ENCODE measurements at regions not wholly inside any gene's neighbourhood (a gene's known extent, or its start where the extent isn't known, plus 50 kb on each side); places are given as distances from the start of the nearest gene placed in this dataset.

- no peaks in the 10 kb centered on the region for H3K79me2 ChIP-seq (ENCODE audit: insufficient read depth, low read length)
Measured at GRCh38 chr1:95451904-95452303, 217.9 kb downstream of the RWDD3 start.

DNA sequence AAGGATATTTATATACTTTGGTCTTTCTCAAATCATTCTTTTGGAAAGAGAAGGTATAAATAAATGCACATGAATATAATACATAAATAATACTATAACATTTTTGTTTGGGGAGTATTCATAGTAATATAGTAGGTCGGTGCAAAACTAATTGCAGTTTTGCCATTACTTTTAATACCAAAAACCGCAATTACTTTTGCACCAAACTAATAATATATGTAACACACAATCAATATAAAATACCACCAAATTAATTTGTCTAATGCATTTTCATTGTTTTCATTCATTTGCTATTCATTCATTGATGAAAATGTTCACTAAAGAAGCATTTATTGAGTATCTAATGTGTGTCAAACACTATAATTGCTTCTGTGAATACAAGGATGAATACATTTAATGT lies 219.0 kb downstream of the RWDD3 start:
- no peaks in the 10 kb centered on the region for H4K20me1 ChIP-seq (ENCODE audit: low read depth, low read length)
- no peaks in the 10 kb centered on the region for H3K36me3 ChIP-seq (ENCODE audit: low read length)
- no peak overlapping the region for H2AFZ ChIP-seq (ENCODE audit: low read depth, low read length, severe bottlenecking)
- no peaks in the 10 kb centered on the region for H3K9me3 ChIP-seq (ENCODE audit: insufficient read depth, low read length)
- no peaks in the 10 kb centered on the region for H3K27me3 ChIP-seq (ENCODE audit: low read length)
- H3F3A ChIP-seq (ENCODE audit: insufficient read depth): no peaks in the 10 kb centered on the region
- no peak overlapping the region for H3K4me2 ChIP-seq (ENCODE audit: low read depth, low read length, poor library complexity, severe bottlenecking)
- H3K9ac ChIP-seq (ENCODE audit: low read length): no peak overlapping the region
- no peak overlapping the region for H3K27ac ChIP-seq (ENCODE audit: low read depth, low read length)
- no peak for TF ChIP-seq CTCF (IDR thresholded peaks at IDR 0.05; ENCODE audit: insufficient read depth, low read length, poor library complexity, severe bottlenecking)
- no peak for TF ChIP-seq EZH2phosphoT487 (conservative IDR thresholded peaks at IDR 0.05; ENCODE audit: low read length)
- no peaks in the 10 kb centered on the region for H3K9me2 ChIP-seq (replicated peaks; ENCODE audit: insufficient read depth, low read length)
- no peak overlapping the region for H3K4me3 ChIP-seq (ENCODE audit: insufficient read depth, low read length, poor library complexity, severe bottlenecking)
- no peaks in the 10 kb centered on the region for H3K79me2 ChIP-seq (ENCODE audit: insufficient read depth, low read length)

More at GRCh38 chr1:95451904-95452303, 217.9 kb downstream of the RWDD3 start:
- H3K9ac ChIP-seq (ENCODE audit: low read length): no peak overlapping the region
- H3K36me3 ChIP-seq (ENCODE audit: low read length): no peaks in the 10 kb centered on the region
- no peak overlapping the region for H3K4me3 ChIP-seq (ENCODE audit: insufficient read depth, low read length, poor library complexity, severe bottlenecking)
- no peaks in the 10 kb centered on the region for H4K20me1 ChIP-seq (ENCODE audit: low read depth, low read length)
- H3K27ac ChIP-seq (ENCODE audit: low read depth, low read length): no peak overlapping the region
- no peaks in the 10 kb centered on the region for H3K9me2 ChIP-seq (replicated peaks; ENCODE audit: insufficient read depth, low read length)
- no peaks in the 10 kb centered on the region for H3K9me3 ChIP-seq (ENCODE audit: insufficient read depth, low read length)
- no peak for TF ChIP-seq CTCF (IDR thresholded peaks at IDR 0.05; ENCODE audit: insufficient read depth, low read length, poor library complexity, severe bottlenecking)
- no peak for TF ChIP-seq EZH2phosphoT487 (conservative IDR thresholded peaks at IDR 0.05; ENCODE audit: low read length)
- no peaks in the 10 kb centered on the region for H3K27me3 ChIP-seq (ENCODE audit: low read length)
- no peak overlapping the region for H2AFZ ChIP-seq (ENCODE audit: low read depth, low read length, severe bottlenecking)
- no peak overlapping the region for H3K4me2 ChIP-seq (ENCODE audit: low read depth, low read length, poor library complexity, severe bottlenecking)
- H3F3A ChIP-seq (ENCODE audit: insufficient read depth): no peaks in the 10 kb centered on the region

- H3K36me3 ChIP-seq (ENCODE audit: low read length): no peaks in the 10 kb centered on the region
- no peak overlapping the region for H2AFZ ChIP-seq (ENCODE audit: low read depth, low read length, severe bottlenecking)
- TF ChIP-seq EZH2phosphoT487 (conservative IDR thresholded peaks at IDR 0.05; ENCODE audit: low read length): no peak
- no peak for TF ChIP-seq CTCF (IDR thresholded peaks at IDR 0.05; ENCODE audit: insufficient read depth, low read length, poor library complexity, severe bottlenecking)
- no peak overlapping the region for H3K4me3 ChIP-seq (ENCODE audit: insufficient read depth, low read length, poor library complexity, severe bottlenecking)
- no peak overlapping the region for H3K27ac ChIP-seq (ENCODE audit: low read depth, low read length)
- H3K9me2 ChIP-seq (replicated peaks; ENCODE audit: insufficient read depth, low read length): no peaks in the 10 kb centered on the region
- no peak overlapping the region for H3K4me2 ChIP-seq (ENCODE audit: low read depth, low read length, poor library complexity, severe bottlenecking)
- no peaks in the 10 kb centered on the region for H3K79me2 ChIP-seq (ENCODE audit: insufficient read depth, low read length)
- H3K9ac ChIP-seq (ENCODE audit: low read length): no peak overlapping the region
- H4K20me1 ChIP-seq (ENCODE audit: low read depth, low read length): no peaks in the 10 kb centered on the region
- H3F3A ChIP-seq (ENCODE audit: insufficient read depth): no peaks in the 10 kb centered on the region
- no peaks in the 10 kb centered on the region for H3K9me3 ChIP-seq (ENCODE audit: insufficient read depth, low read length)
- no peaks in the 10 kb centered on the region for H3K27me3 ChIP-seq (ENCODE audit: low read length)
Measured at GRCh38 chr1:95467036-95467435, 233.0 kb downstream of the RWDD3 start.
